ENCODE measurements at regions not wholly inside any gene's neighbourhood (a gene's known extent, or its start where the extent isn't known, plus 50 kb on each side); places are given as distances from the start of the nearest gene placed in this dataset.

GRCh38 chr13:21964686-21965085, 293.8 kb downstream of the FGF9 start:
- Mint-ChIP-seq H3K4me3 (no peak overlapping the region), H3K9me3 (peaks cover 18% of the 10 kb centered on the region), H3K27ac (no peak overlapping the region), H3K4me1 (ENCODE audit: low read depth) (no peaks in the 10 kb centered on the region), H3K27me3 (ENCODE audit: low read depth) (no peaks in the 10 kb centered on the region), H3K36me3 (ENCODE audit: low read depth) (no peaks in the 10 kb centered on the region)

- H3K36me3 Mint-ChIP-seq (ENCODE audit: low read depth) = no peaks in the 10 kb centered on the region
- no peak overlapping the region for H3K4me3 Mint-ChIP-seq
- no peak overlapping the region for H3K27ac Mint-ChIP-seq
- peaks cover 15% of the 10 kb centered on the region for H3K9me3 Mint-ChIP-seq
- no peaks in the 10 kb centered on the region for H3K27me3 Mint-ChIP-seq (ENCODE audit: low read depth)
- H3K4me1 Mint-ChIP-seq (ENCODE audit: low read depth) = no peaks in the 10 kb centered on the region
These were observed 294.2 kb downstream of the FGF9 start for GRCh38 chr13:21965095-21965494.

GRCh38 chr13:21966014-21966413, 295.1 kb downstream of the FGF9 start:
- H3K4me1 Mint-ChIP-seq (ENCODE audit: low read depth) = no peaks in the 10 kb centered on the region
- no peaks in the 10 kb centered on the region for H3K36me3 Mint-ChIP-seq (ENCODE audit: low read depth)
- no peaks in the 10 kb centered on the region for H3K27me3 Mint-ChIP-seq (ENCODE audit: low read depth)
- H3K4me3 Mint-ChIP-seq = no peak overlapping the region
- H3K9me3 Mint-ChIP-seq = peaks cover 10% of the 10 kb centered on the region
- no peak overlapping the region for H3K27ac Mint-ChIP-seq

- no peak overlapping the region for H3K27ac Mint-ChIP-seq
- no peaks in the 10 kb centered on the region for H3K9me3 Mint-ChIP-seq
These were observed 297.0 kb downstream of the FGF9 start for GRCh38 chr13:21967871-21968270.

GRCh38 chr13:21970172-21970571, 299.3 kb downstream of the FGF9 start:
- no peaks in the 10 kb centered on the region for H3K36me3 Mint-ChIP-seq (ENCODE audit: low read depth)
- no peak overlapping the region for H3K4me3 Mint-ChIP-seq
- H3K9me3 Mint-ChIP-seq = no peaks in the 10 kb centered on the region
- H3K27ac Mint-ChIP-seq = no peak overlapping the region
- no peaks in the 10 kb centered on the region for H3K4me1 Mint-ChIP-seq (ENCODE audit: low read depth)
- H3K27me3 Mint-ChIP-seq (ENCODE audit: low read depth) = no peaks in the 10 kb centered on the region

More at GRCh38 chr13:21967871-21968270, 297.0 kb downstream of the FGF9 start:
- Mint-ChIP-seq H3K36me3 (ENCODE audit: low read depth) (no peaks in the 10 kb centered on the region), H3K4me3 (no peak overlapping the region), H3K4me1 (ENCODE audit: low read depth) (no peaks in the 10 kb centered on the region), H3K27me3 (ENCODE audit: low read depth) (no peaks in the 10 kb centered on the region)

GRCh38 chr13:21970918-21971317, 300.0 kb downstream of the FGF9 start:
- Mint-ChIP-seq H3K9me3 (no peaks in the 10 kb centered on the region), H3K27ac (no peak overlapping the region), H3K36me3 (ENCODE audit: low read depth) (no peaks in the 10 kb centered on the region), H3K27me3 (ENCODE audit: low read depth) (no peaks in the 10 kb centered on the region), H3K4me3 (no peak overlapping the region), H3K4me1 (ENCODE audit: low read depth) (no peaks in the 10 kb centered on the region)

- Mint-ChIP-seq H3K27ac (no peak overlapping the region), H3K4me1 (ENCODE audit: low read depth) (no peaks in the 10 kb centered on the region), H3K4me3 (no peak overlapping the region), H3K9me3 (no peaks in the 10 kb centered on the region), H3K36me3 (ENCODE audit: low read depth) (no peaks in the 10 kb centered on the region), H3K27me3 (ENCODE audit: low read depth) (no peaks in the 10 kb centered on the region)
These were observed 301.1 kb downstream of the FGF9 start for GRCh38 chr13:21971662-21972621.

GRCh38 chr13:21973437-21974125, 302.7 kb downstream of the FGF9 start:
- Mint-ChIP-seq H3K27me3 (ENCODE audit: low read depth) (no peaks in the 10 kb centered on the region), H3K27ac (no peak overlapping the region), H3K4me1 (ENCODE audit: low read depth) (no peaks in the 10 kb centered on the region), H3K4me3 (no peak overlapping the region), H3K9me3 (no peaks in the 10 kb centered on the region), H3K36me3 (ENCODE audit: low read depth) (no peaks in the 10 kb centered on the region)

- H3K4me3 Mint-ChIP-seq = no peak overlapping the region
These were observed 303.9 kb downstream of the FGF9 start for GRCh38 chr13:21974741-21975140.

GRCh38 chr13:21976159-21976558, 305.3 kb downstream of the FGF9 start:
- H3K4me1 Mint-ChIP-seq (ENCODE audit: low read depth) = no peaks in the 10 kb centered on the region
- no peaks in the 10 kb centered on the region for H3K9me3 Mint-ChIP-seq
- no peaks in the 10 kb centered on the region for H3K27me3 Mint-ChIP-seq (ENCODE audit: low read depth)
- no peak overlapping the region for H3K27ac Mint-ChIP-seq
- no peak overlapping the region for H3K4me3 Mint-ChIP-seq
- H3K36me3 Mint-ChIP-seq (ENCODE audit: low read depth) = no peaks in the 10 kb centered on the region

More at GRCh38 chr13:21974741-21975140, 303.9 kb downstream of the FGF9 start:
- H3K9me3 Mint-ChIP-seq = no peaks in the 10 kb centered on the region
- no peaks in the 10 kb centered on the region for H3K36me3 Mint-ChIP-seq (ENCODE audit: low read depth)
- no peak overlapping the region for H3K27ac Mint-ChIP-seq
- H3K27me3 Mint-ChIP-seq (ENCODE audit: low read depth) = no peaks in the 10 kb centered on the region
- H3K4me1 Mint-ChIP-seq (ENCODE audit: low read depth) = no peaks in the 10 kb centered on the region

- H3K36me3 Mint-ChIP-seq (ENCODE audit: low read depth) = no peaks in the 10 kb centered on the region
- no peak overlapping the region for H3K27ac Mint-ChIP-seq
- H3K9me3 Mint-ChIP-seq = no peaks in the 10 kb centered on the region
- H3K27me3 Mint-ChIP-seq (ENCODE audit: low read depth) = no peaks in the 10 kb centered on the region
- H3K4me3 Mint-ChIP-seq = no peak overlapping the region
- H3K4me1 Mint-ChIP-seq (ENCODE audit: low read depth) = no peaks in the 10 kb centered on the region
These were observed 308.4 kb downstream of the FGF9 start for GRCh38 chr13:21979161-21979806.

- H3K36me3 Mint-ChIP-seq (ENCODE audit: low read depth) = no peaks in the 10 kb centered on the region
- no peak overlapping the region for H3K27ac Mint-ChIP-seq
- no peaks in the 10 kb centered on the region for H3K4me1 Mint-ChIP-seq (ENCODE audit: low read depth)
- H3K4me3 Mint-ChIP-seq = no peak overlapping the region
- no peaks in the 10 kb centered on the region for H3K27me3 Mint-ChIP-seq (ENCODE audit: low read depth)
- H3K9me3 Mint-ChIP-seq = no peaks in the 10 kb centered on the region
These were observed 309.2 kb downstream of the FGF9 start for GRCh38 chr13:21980049-21980448.

- no peak overlapping the region for H3K4me3 Mint-ChIP-seq
- H3K27ac Mint-ChIP-seq = no peak overlapping the region
These were observed 313.3 kb downstream of the FGF9 start for GRCh38 chr13:21984156-21984555.

GRCh38 chr13:21986602-21987001, 315.7 kb downstream of the FGF9 start:
- H3K27ac Mint-ChIP-seq = no peak overlapping the region
- no peaks in the 10 kb centered on the region for H3K4me1 Mint-ChIP-seq (ENCODE audit: low read depth)
- H3K9me3 Mint-ChIP-seq = no peaks in the 10 kb centered on the region
- H3K4me3 Mint-ChIP-seq = no peak overlapping the region
- no peaks in the 10 kb centered on the region for H3K36me3 Mint-ChIP-seq (ENCODE audit: low read depth)
- H3K27me3 Mint-ChIP-seq (ENCODE audit: low read depth) = no peaks in the 10 kb centered on the region

More at GRCh38 chr13:21984156-21984555, 313.3 kb downstream of the FGF9 start:
- no peaks in the 10 kb centered on the region for H3K4me1 Mint-ChIP-seq (ENCODE audit: low read depth)
- H3K9me3 Mint-ChIP-seq = no peaks in the 10 kb centered on the region
- H3K36me3 Mint-ChIP-seq (ENCODE audit: low read depth) = no peaks in the 10 kb centered on the region
- H3K27me3 Mint-ChIP-seq (ENCODE audit: low read depth) = no peaks in the 10 kb centered on the region
